OCI-LY1 (cell line): ENCODE measurements at regions not wholly inside any gene's neighbourhood (a gene's known extent, or its start where the extent isn't known, plus 50 kb on each side); places are given as distances from the start of the nearest gene placed in this dataset.
"Not testable (repeated sequence)": the region's sequence is repeated elsewhere in the genome, so short reads cannot be mapped to it uniquely, and the experiment has no call there.

Source experiments
- H2AFZ ChIP-seq: fragments of 200-600 bp; sonication (generic), shearing (Covaris generic); 2 replicates; pipeline ENCODE4 v1.6.0; 2014; ENCODE audit warnings: antibody characterized with exemption, mild to moderate bottlenecking, low read length
- H3F3A ChIP-seq: fragments of 200-600 bp; sonication (generic), shearing (Covaris generic); 2 replicates; pipeline ENCODE4 v1.6.0; 2014; ENCODE audit warnings: mild to moderate bottlenecking, antibody characterized with exemption, low read length, moderate library complexity; ENCODE audit not compliant: insufficient read depth
- H3K27ac ChIP-seq: fragments of 200-600 bp; sonication (generic); 2 replicates; pipeline ENCODE4 v1.5.1; 2014; ENCODE audit warnings: low read length, mixed run types, mild to moderate bottlenecking, low read depth; ENCODE audit not compliant: poor library complexity, severe bottlenecking
- H3K27me3 ChIP-seq: fragments of 200-600 bp; sonication (generic); 2 replicates; pipeline ENCODE4 v1.6.0; 2014; ENCODE audit warnings: antibody characterized with exemption, mild to moderate bottlenecking, low read length, moderate library complexity; ENCODE audit not compliant: insufficient read depth
- H3K36me3 ChIP-seq: fragments of 200-600 bp; sonication (generic); 2 replicates; pipeline ENCODE4 v1.6.1; 2014; ENCODE audit warnings: mild to moderate bottlenecking, antibody characterized with exemption, low read length, moderate library complexity, mixed read lengths; ENCODE audit not compliant: insufficient read depth
- H3K4me1 ChIP-seq: fragments of 200-600 bp; sonication (generic); 2 replicates; pipeline ENCODE4 v1.5.1; 2014; ENCODE audit warnings: mild to moderate bottlenecking, low read length, moderate library complexity; ENCODE audit not compliant: insufficient read depth, severe bottlenecking
- H3K4me2 ChIP-seq: fragments of 200-600 bp; sonication (generic), shearing (Covaris generic); 2 replicates; pipeline ENCODE4 v1.6.1; 2014; ENCODE audit warnings: low read length
- H3K4me3 ChIP-seq: fragments of 200-600 bp; sonication (generic); 2 replicates; pipeline ENCODE4 v1.5.1; 2014; ENCODE audit warnings: low read length, low read depth, mild to moderate bottlenecking, mixed read lengths; ENCODE audit not compliant: poor library complexity, severe bottlenecking
- H3K79me2 ChIP-seq: fragments of 200-600 bp; shearing (Covaris generic); 2 replicates; pipeline ENCODE4 v1.6.1; 2016; ENCODE audit warnings: mixed run types, low read length, mixed read lengths; ENCODE audit not compliant: insufficient read depth
- H3K9ac ChIP-seq: fragments of 200-600 bp; sonication (generic), shearing (Covaris generic); 2 replicates; pipeline ENCODE4 v1.6.1; 2014; ENCODE audit warnings: mild to moderate bottlenecking, low read length, mixed read lengths
- H3K9me2 ChIP-seq: fragments of 200-600 bp; sonication (generic), shearing (Covaris generic); 2 replicates; pipeline ENCODE4 v1.6.1; 2014; ENCODE audit warnings: low read depth, mild to moderate bottlenecking, low read length, mixed read lengths
- H3K9me3 ChIP-seq: fragments of 200-600 bp; shearing (Covaris generic); 2 replicates; pipeline ENCODE4 v1.6.1; 2014; ENCODE audit warnings: low read length, mixed read lengths
- H4K20me1 ChIP-seq: fragments of 200-600 bp; sonication (generic), shearing (Covaris generic); 2 replicates; pipeline ENCODE4 v1.6.0; 2016; ENCODE audit warnings: mild to moderate bottlenecking, low read length; ENCODE audit not compliant: insufficient read depth
- CTCF ChIP-seq: fragments of 200-600 bp; sonication (generic), shearing (Covaris generic); IDR thresholded peaks from 2 replicates; pipeline ENCODE4 v1.5.1; 2017; ENCODE audit warnings: mild to moderate bottlenecking, antibody characterized with exemption, low read length, moderate library complexity, mixed read lengths
- EZH2 ChIP-seq: fragments of 200-600 bp; sonication (generic), shearing (Covaris generic); IDR thresholded peaks from 2 replicates; pipeline ENCODE4 v1.8.0; 2017; ENCODE audit warnings: borderline replicate concordance, mixed run types, mild to moderate bottlenecking, antibody characterized with exemption, low read length, moderate library complexity, mixed read lengths

- Histone ChIP-seq H3K9me2 (no peaks in the 10 kb centered on the region), H3F3A (no peaks in the 10 kb centered on the region), H3K4me1 (no peaks in the 10 kb centered on the region), H4K20me1 (no peaks in the 10 kb centered on the region), H3K9me3 (no peaks in the 10 kb centered on the region), H3K36me3 (no peaks in the 10 kb centered on the region), H3K79me2 (no peaks in the 10 kb centered on the region), H3K4me3 (no peak overlapping the region), H3K4me2 (no peak overlapping the region), H3K27ac (no peak overlapping the region), H2AFZ (no peak overlapping the region), H3K9ac (no peak overlapping the region), H3K27me3 (no peaks in the 10 kb centered on the region)
- TF ChIP-seq CTCF (no peak), EZH2 (no peak)
Measured at GRCh38 chr3:162398554-162398953, 901.9 kb downstream of the OTOL1 start.

- no peaks in the 10 kb centered on the region for H3K9me2 ChIP-seq
- no peaks in the 10 kb centered on the region for H3K9me3 ChIP-seq
- H3K4me2 ChIP-seq = no peak overlapping the region
- H3K9ac ChIP-seq = no peak overlapping the region
- no peaks in the 10 kb centered on the region for H3K36me3 ChIP-seq
- no peak for TF ChIP-seq CTCF
- TF ChIP-seq EZH2 = no peak
- no peak overlapping the region for H3K4me3 ChIP-seq
- no peak overlapping the region for H3K27ac ChIP-seq
- no peak overlapping the region for H2AFZ ChIP-seq
- H3F3A ChIP-seq = no peaks in the 10 kb centered on the region
- H3K4me1 ChIP-seq = no peaks in the 10 kb centered on the region
- no peaks in the 10 kb centered on the region for H3K27me3 ChIP-seq
- no peaks in the 10 kb centered on the region for H3K79me2 ChIP-seq
- H4K20me1 ChIP-seq = no peaks in the 10 kb centered on the region
Measured at GRCh38 chr3:162400697-162401096, 904.1 kb downstream of the OTOL1 start.

- not testable (repeated sequence) for H3F3A ChIP-seq, H3K4me2 ChIP-seq, H3K27ac ChIP-seq, H3K9me3 ChIP-seq, H4K20me1 ChIP-seq, H3K36me3 ChIP-seq, H2AFZ ChIP-seq, H3K4me3 ChIP-seq, H3K79me2 ChIP-seq, H3K9me2 ChIP-seq, H3K9ac ChIP-seq, H3K27me3 ChIP-seq, H3K4me1 ChIP-seq
Measured at GRCh38 chr3:162411556-162411955, 914.9 kb downstream of the OTOL1 start.

- Histone ChIP-seq H2AFZ (no peak overlapping the region), H3K4me3 (no peak overlapping the region), H3K27me3 (no peaks in the 10 kb centered on the region), H3K9me3 (no peaks in the 10 kb centered on the region), H3K79me2 (no peaks in the 10 kb centered on the region), H3K4me2 (no peak overlapping the region), H4K20me1 (no peaks in the 10 kb centered on the region), H3K36me3 (no peaks in the 10 kb centered on the region), H3K9ac (no peak overlapping the region), H3K27ac (no peak overlapping the region), H3K4me1 (no peaks in the 10 kb centered on the region), H3F3A (no peaks in the 10 kb centered on the region), H3K9me2 (no peaks in the 10 kb centered on the region)
- TF ChIP-seq EZH2 (no peak), CTCF (no peak)
Measured at GRCh38 chr3:162421721-162422120, 925.1 kb downstream of the OTOL1 start.
